Frontal cortex (tissue), 3 donors: ENCODE measurements at regions not wholly inside any gene's neighbourhood (a gene's known extent, or its start where the extent isn't known, plus 50 kb on each side); places are given as distances from the start of the nearest gene placed in this dataset.
"Not testable (repeated sequence)": the region's sequence is repeated elsewhere in the genome, so short reads cannot be mapped to it uniquely, and the experiment has no call there.

Experiments used
- DNase-seq, 2 donors: peaks; one replicate each; pipeline ENCODE4 v3.0.0; 2012; ENCODE audit warnings: low spot score in 2 of 2
- FAIRE-seq: peaks from 2 replicates; lab custom pipeline; 2012; peaks lifted over from hg19 to GRCh38; lab: Jason Lieb, UNC
- donor health status: control.
- donor health status: control.
- donor health status: control.

- not testable (repeated sequence) for FAIRE-seq, DNase-seq
Observed at GRCh38 chr1:14279891-14280290, 318.6 kb upstream of the KAZN start.

DNA sequence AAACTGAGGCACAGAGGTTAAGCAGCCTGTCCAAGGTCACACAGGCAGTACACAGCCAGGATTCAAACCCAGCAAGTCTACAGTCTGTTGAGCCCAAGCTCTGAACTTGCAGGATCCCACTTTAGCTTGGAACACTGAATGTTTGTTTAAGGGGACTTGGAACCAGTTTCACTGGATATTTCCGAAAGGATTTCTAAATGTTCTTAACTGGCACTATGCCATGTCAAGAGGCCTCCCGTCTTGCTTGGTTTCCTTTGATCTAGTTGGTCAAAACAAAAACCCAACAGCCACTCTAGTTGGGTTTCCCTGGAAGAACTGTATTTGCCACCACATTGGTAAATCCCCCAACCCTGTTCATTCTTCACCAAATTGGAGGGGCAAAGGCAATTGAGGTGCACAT lies 317.6 kb upstream of the KAZN start:
- FAIRE-seq: no peak
- no peak for DNase-seq

DNA sequence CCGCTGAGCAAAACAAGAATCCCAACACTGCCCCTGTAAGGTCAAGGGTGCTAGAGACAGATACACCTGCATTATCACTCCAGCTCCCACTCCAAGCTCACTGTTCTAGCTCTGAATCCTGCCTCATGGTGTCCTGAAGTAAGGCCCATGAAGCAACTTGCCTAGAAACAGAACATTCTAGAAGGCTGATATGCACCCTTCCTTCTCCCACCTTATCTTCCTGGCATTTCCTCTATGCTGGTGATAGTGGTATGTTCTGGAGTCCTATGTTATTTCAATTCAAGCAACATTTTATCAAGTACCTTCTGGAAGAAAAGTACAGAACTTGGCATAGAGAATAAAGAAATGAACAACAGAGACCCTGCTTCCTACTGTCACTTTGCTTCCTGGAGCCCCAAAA lies 317.1 kb upstream of the KAZN start:
- DNase-seq (no peak), FAIRE-seq (no peak)

DNA sequence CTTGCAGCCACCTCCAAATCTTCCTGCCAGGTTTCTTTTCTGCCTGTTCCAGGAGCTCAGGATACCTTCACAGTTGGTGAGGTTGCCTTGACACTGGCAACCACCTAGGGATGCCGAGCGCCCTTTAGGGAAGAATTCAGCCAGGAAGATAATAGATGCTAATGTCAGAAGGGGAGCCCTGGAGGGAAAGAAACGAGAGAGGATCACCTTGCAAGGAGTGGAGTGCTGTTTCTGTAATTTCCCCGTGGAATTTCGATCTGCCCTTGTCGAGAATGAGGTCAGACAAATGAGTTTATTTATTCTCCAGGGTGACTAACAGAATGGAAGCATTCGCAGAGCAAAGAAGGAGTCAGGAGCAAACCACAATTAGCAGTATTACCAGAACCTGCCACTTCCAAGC lies 315.8 kb upstream of the KAZN start:
- FAIRE-seq (no peak), DNase-seq (no peak)

GRCh38 chr1:14285238-14285637 lies 313.2 kb upstream of the KAZN start:
- no peak for FAIRE-seq

DNA sequence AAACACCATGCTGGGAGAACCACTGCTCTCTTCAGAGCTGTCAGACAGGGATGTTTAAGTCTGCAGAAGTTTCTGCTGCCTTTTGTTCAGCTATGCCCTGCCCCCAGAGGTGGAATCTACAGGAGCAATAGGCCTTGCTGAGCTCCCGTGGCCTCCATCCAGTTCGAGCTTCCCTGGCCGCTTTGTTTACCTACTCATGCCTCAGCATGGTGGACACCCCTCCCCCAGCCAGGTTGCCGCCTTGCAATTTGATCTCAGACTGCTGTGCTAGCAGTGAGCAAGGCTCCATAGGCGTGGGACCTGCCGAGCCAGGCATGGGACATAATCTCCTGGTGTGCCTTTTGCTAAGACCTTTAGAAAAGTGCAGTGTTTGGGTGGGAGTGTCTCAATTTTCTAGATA lies 307.3 kb upstream of the KAZN start:
- not testable (repeated sequence) for DNase-seq, FAIRE-seq

More at GRCh38 chr1:14285238-14285637, 313.2 kb upstream of the KAZN start:
- DNase-seq: no peak

DNA sequence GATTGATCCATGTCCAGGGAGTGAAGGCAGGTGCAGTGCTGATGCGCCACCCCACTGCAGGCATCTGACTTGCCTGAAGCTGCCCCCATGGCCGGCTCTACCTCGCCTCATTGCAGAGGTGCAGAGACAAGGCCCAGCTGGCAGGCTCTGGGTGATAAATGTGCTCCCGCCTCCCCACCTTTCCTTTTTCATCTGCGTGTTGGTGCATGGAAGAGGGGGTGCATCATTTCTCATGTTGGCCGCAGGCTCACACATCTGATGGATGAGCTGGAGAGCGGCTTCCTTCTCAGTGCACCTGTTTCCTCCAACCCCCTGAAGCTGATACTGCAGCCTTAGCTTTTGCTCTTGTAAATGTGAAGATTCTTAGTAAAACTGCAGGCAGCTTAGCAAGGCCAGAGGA lies 306.0 kb upstream of the KAZN start:
- FAIRE-seq (no peak), DNase-seq (no peak)

GRCh38 chr1:14294006-14294405 lies 304.5 kb upstream of the KAZN start:
- FAIRE-seq (no peak), DNase-seq (no peak)

DNA sequence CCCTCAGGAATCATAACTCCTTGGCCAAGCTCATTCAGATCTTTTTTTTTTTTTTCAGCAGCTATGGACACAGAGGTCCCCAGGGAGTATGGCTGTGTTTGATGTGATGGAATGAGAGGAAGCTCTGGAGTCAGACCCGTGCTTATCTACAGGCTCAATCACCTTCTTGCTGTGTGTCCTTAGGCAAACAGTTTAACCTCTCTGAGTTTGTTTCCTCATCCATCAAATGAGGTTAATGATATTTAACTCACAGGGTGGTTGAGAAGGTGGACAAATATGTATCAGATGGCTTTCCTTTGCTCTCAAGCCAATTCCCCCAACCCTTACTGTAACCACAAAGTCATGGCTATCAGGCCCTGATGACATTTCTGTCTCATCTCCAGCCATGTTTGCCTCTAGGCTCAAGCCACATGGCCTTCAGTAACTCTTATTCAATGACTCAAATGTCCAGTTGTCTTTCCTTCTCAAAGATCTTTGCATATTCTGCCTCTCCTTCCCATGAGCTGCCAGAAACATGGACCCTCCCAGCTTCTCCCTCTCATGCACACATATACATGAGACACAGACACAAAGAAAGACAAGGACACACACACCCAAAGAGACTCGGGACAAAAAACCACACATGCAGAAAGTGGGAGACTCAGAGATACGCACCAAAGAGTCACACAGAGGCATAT lies 303.5 kb upstream of the KAZN start:
- FAIRE-seq (no peak), DNase-seq (no peak)

DNA sequence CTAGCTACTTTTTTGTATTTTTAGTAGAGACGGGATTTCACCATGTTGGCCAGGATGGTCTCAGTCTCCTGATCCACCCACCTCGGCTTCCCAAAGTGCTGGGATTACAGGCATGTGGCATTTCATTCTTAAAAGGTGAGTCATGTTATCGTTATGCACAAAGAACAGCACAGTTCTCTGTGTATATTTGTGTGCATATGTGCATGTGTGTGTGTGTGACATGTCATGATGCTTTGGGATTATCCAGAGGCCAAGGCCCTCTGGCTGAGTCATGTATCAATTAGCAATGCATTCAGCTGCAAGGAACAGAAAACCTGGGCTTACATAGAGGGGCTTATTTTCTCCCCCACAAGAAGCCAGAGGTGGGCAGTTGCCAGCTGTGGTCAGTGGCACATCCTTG lies 301.7 kb upstream of the KAZN start:
- no peak for FAIRE-seq
- DNase-seq: no peak

GRCh38 chr1:14297356-14297755 lies 301.1 kb upstream of the KAZN start:
- DNase-seq: no peak
- FAIRE-seq: no peak

DNA sequence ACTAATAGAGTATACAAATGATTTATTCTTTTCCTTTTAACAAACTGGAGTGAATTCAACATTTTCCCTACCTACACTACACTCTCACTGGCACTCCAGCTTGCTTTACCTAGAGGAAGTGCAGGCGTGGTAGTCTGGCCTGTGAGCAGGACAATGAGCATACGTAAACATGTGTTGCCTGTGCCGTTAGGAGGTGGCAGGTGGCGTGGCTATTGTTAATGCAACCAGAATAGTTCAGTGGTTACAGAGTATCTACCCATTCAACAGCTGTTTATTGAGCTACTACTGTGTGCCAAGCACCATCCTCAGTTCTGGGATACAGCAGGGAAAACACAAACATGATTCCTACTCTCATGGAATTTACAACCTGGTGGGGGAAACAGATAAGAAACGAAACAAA lies 299.7 kb upstream of the KAZN start:
- FAIRE-seq: no peak
- no peak for DNase-seq

- no peak for FAIRE-seq
- DNase-seq: no peak
Observed at GRCh38 chr1:14300991-14301703, 297.3 kb upstream of the KAZN start.

DNA sequence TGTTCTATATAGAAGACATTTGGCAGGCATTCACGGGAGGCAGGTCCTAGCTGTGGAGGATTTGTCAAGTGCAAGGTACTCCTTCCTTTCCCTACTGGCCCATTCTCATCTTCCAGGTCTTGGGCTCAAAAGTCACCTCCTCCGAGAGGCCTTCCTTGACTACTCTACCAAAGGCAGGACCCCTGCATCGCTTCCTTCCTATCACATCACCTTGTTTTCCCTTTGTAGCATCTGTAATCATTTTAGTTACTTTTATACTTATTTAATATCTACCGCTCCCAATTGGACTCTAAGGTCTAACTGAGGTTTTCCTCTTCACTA lies 296.8 kb upstream of the KAZN start:
- no peak for DNase-seq
- no peak for FAIRE-seq

DNA sequence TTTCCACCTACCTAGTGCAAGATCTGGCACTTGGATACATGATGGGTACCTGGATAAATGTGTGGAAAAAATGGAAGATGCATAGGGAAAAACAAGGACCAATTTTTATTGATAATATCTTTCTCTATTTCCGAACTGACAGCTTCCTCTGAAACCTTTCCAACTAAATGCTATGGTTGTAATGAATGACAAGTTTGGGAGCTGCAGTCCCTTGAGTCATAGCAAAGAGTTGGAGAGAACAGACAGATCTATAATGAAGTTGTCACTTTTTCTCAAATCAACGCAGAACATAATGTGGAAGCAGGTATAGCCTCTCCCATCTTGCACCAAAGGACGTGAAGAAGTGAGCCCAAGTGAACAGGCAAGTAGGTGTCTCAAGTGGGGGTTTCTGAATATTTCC lies 296.5 kb upstream of the KAZN start:
- FAIRE-seq: no peak
- no peak for DNase-seq

- DNase-seq (no peak), FAIRE-seq (no peak)
Observed at GRCh38 chr1:14303011-14303410, 295.5 kb upstream of the KAZN start.

DNA sequence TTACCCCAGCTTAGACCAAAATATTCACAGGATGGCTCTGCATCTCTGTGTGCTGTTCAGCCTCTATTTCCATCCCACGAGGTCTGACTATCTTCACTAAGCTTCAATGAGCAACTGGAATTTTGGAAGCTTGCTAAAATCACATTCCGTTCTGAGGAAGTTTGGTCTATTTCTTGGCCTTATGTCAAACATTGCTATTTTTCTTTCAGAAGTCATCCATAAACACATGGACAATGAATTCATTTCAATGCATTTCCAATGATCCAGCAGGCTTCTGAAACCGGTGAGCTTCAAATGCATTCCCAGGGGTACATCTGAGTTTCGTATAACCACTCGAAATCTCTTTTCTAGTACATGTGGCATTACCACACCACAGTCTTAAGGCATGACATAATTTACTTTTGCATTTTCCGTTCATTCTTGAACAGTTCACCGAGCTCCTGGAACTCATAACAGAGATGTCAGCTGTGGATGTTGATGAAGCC lies 294.1 kb upstream of the KAZN start:
- FAIRE-seq (no peak), DNase-seq (no peak)

GRCh38 chr1:14308460-14308859 lies 290.0 kb upstream of the KAZN start:
- DNase-seq (no peak), FAIRE-seq (no peak)

GRCh38 chr1:14309984-14310383 lies 288.5 kb upstream of the KAZN start:
- no peak for DNase-seq
- FAIRE-seq: no peak

- no peak for DNase-seq
- FAIRE-seq: no peak
Observed at GRCh38 chr1:14310476-14310875, 288.0 kb upstream of the KAZN start.

GRCh38 chr1:14313731-14314431 lies 284.6 kb upstream of the KAZN start:
- FAIRE-seq: no peak
- no peak for DNase-seq
